ENCODE measurements at regions not wholly inside any gene's neighbourhood (a gene's known extent, or its start where the extent isn't known, plus 50 kb on each side); places are given as distances from the start of the nearest gene placed in this dataset.

- DNase-seq: no peak
Measured at GRCh38 chr1:229768232-229768631, 142.2 kb downstream of the URB2 start.

- DNase-seq: no peak
Measured at GRCh38 chr1:229769006-229769405, 143.0 kb downstream of the URB2 start.

- DNase-seq: no peak
Measured at GRCh38 chr1:229769809-229770208, 143.8 kb downstream of the URB2 start.

- no peak for DNase-seq
Measured at GRCh38 chr1:229778794-229779193, 152.7 kb downstream of the URB2 start.

- no peak for DNase-seq
Measured at GRCh38 chr1:229781453-229781852, 155.4 kb downstream of the URB2 start.

GRCh38 chr1:229782469-229782868 lies 156.4 kb downstream of the URB2 start:
- DNase-seq: no peak

GRCh38 chr1:229784834-229785233 lies 158.8 kb downstream of the URB2 start:
- no peak for DNase-seq

GRCh38 chr1:229786974-229787610 lies 161.0 kb downstream of the URB2 start:
- no peak for DNase-seq

- DNase-seq: no peak
Measured at GRCh38 chr1:229788004-229788403, 162.0 kb downstream of the URB2 start.

GRCh38 chr1:229792012-229792975 lies 166.2 kb downstream of the URB2 start:
- no peak for DNase-seq

- DNase-seq: no peak
Measured at GRCh38 chr1:229793488-229793887, 167.4 kb downstream of the URB2 start.

GRCh38 chr1:229798558-229798957 lies 172.5 kb downstream of the URB2 start:
- no peak for DNase-seq

GRCh38 chr1:229803626-229804217 lies 177.7 kb downstream of the URB2 start:
- DNase-seq: no peak

GRCh38 chr1:229808272-229808671 lies 182.2 kb downstream of the URB2 start:
- no peak for DNase-seq

GRCh38 chr1:229810140-229810539 lies 184.1 kb downstream of the URB2 start:
- DNase-seq: no peak

- DNase-seq: no peak
Measured at GRCh38 chr1:229810961-229811360, 184.9 kb downstream of the URB2 start.

GRCh38 chr1:229812148-229812547 lies 186.1 kb downstream of the URB2 start:
- no peak for DNase-seq

- DNase-seq: no peak
Measured at GRCh38 chr1:229812693-229813092, 186.6 kb downstream of the URB2 start.

- no peak for DNase-seq
Measured at GRCh38 chr1:229815076-229815475, 189.0 kb downstream of the URB2 start.

GRCh38 chr1:229815961-229816360 lies 189.9 kb downstream of the URB2 start:
- no peak for DNase-seq

GRCh38 chr1:229817936-229818335 lies 191.9 kb downstream of the URB2 start:
- no peak for DNase-seq

- no peak for DNase-seq
Measured at GRCh38 chr1:229819091-229819490, 193.0 kb downstream of the URB2 start.

GRCh38 chr1:229822026-229822425 lies 196.0 kb downstream of the URB2 start:
- DNase-seq: no peak

- DNase-seq: no peak
Measured at GRCh38 chr1:229825042-229825441, 199.0 kb downstream of the URB2 start.
